T-helper 17 cell (primary cell): ENCODE measurements at regions not wholly inside any gene's neighbourhood (a gene's known extent, or its start where the extent isn't known, plus 50 kb on each side); places are given as distances from the start of the nearest gene placed in this dataset.

ENCODE experiments used
- ATAC-seq: fragments of 150-1000 bp; cut with Tn5 transposase; 2 replicates; pipeline ENCODE4 v1.10.0; 2021; ENCODE audit warnings: mild to moderate bottlenecking, moderate library complexity
- DNase-seq, 3 donors: peaks; one replicate each; pipeline versions ENCODE4 v3.0.0 to v3.0.0-alpha.2; 2020 to 2021
- H3K9me3 ChIP-seq: one replicate; pipeline ENCODE4 v1.7.0; 2013; ENCODE audit warnings: low read length, mild to moderate bottlenecking; ENCODE audit not compliant: control insufficient read depth, poor library complexity, severe bottlenecking
- H3K27ac Mint-ChIP-seq: one replicate; pipeline ENCODE4 v1.8.0; 2022; ENCODE audit warnings: mild to moderate bottlenecking, moderate library complexity, mixed read lengths
- H3K27me3 Mint-ChIP-seq: one replicate; pipeline ENCODE4 v1.8.0; 2022; ENCODE audit warnings: mixed read lengths
- H3K36me3 Mint-ChIP-seq: one replicate; pipeline ENCODE4 v1.8.0; 2022; ENCODE audit warnings: low read depth, mixed read lengths
- H3K4me1 Mint-ChIP-seq: one replicate; pipeline ENCODE4 v1.8.0; 2022; ENCODE audit warnings: mild to moderate bottlenecking, mixed read lengths
- H3K4me3 Mint-ChIP-seq: one replicate; pipeline ENCODE4 v1.8.0; 2022; ENCODE audit warnings: mild to moderate bottlenecking, moderate library complexity, mixed read lengths

DNA sequence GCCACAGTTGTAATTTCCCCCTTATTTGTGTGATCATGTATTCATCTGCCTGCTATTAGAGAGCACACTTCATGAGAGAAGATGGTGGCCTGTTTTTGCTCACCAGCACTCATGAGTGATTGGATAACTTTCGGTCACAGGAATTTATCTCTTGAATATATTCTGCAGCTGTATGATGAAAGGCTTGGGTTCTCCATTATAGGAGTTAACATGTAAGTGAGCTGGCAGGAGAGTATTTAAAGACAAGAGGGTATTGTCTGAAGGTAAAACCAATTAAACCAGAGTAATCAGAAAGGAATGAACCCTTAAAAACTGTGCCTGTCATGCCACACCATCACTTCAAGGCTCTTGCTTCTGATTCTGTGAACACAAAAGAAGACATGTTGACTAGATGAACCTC, 574.9 kb upstream of the CAMK1G start:
- DNase-seq (no peak), ATAC-seq (no peak)
- Mint-ChIP-seq H3K27me3 (peaks cover 7% of the 10 kb centered on the region), H3K36me3 (no peaks in the 10 kb centered on the region), H3K4me1 (no peaks in the 10 kb centered on the region), H3K27ac (no peak overlapping the region), H3K4me3 (no peak overlapping the region)
- H3K9me3 ChIP-seq = no peaks in the 10 kb centered on the region

- H3K9me3 ChIP-seq = no peaks in the 10 kb centered on the region
- H3K27me3 Mint-ChIP-seq = peaks cover 7% of the 10 kb centered on the region
- H3K27ac Mint-ChIP-seq = no peak overlapping the region
- no peaks in the 10 kb centered on the region for H3K4me1 Mint-ChIP-seq
- H3K36me3 Mint-ChIP-seq = no peaks in the 10 kb centered on the region
- H3K4me3 Mint-ChIP-seq = no peak overlapping the region
- ATAC-seq (no peak), DNase-seq (no peak)
Observed at GRCh38 chr1:209010475-209011230, 572.9 kb upstream of the CAMK1G start.

GRCh38 chr1:209012443-209013196, 570.9 kb upstream of the CAMK1G start:
- H3K27ac Mint-ChIP-seq = no peak overlapping the region
- H3K4me1 Mint-ChIP-seq = no peaks in the 10 kb centered on the region
- peaks cover 7% of the 10 kb centered on the region for H3K27me3 Mint-ChIP-seq
- no peak overlapping the region for H3K4me3 Mint-ChIP-seq
- ATAC-seq (no peak), DNase-seq (no peak)
- H3K36me3 Mint-ChIP-seq = no peaks in the 10 kb centered on the region
- H3K9me3 ChIP-seq = no peaks in the 10 kb centered on the region

GRCh38 chr1:209015092-209015491, 568.4 kb upstream of the CAMK1G start:
- no peak for DNase-seq
- no peak for ATAC-seq
- Mint-ChIP-seq H3K27ac (no peak overlapping the region), H3K4me3 (no peak overlapping the region), H3K36me3 (no peaks in the 10 kb centered on the region), H3K27me3 (peaks cover 7% of the 10 kb centered on the region), H3K4me1 (no peaks in the 10 kb centered on the region)
- no peaks in the 10 kb centered on the region for H3K9me3 ChIP-seq

DNA sequence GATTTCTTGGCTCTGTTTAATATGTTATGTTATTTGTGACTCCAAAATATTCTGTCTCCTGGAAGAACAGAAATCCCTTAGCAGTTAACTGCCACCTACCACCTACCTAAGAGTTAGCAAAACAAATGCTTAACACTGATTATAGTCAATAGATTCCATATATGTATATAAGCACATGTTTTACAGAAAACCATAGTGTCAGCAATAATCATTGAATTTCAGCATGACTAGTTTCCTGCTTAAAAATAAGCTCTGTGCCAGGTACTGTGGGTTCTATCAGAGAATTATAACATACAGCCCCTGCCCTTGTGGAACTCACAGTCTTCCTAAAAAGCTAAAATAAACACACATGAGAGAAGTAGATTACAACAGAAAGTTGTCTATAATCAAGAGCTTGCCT, 561.9 kb upstream of the CAMK1G start:
- Mint-ChIP-seq H3K4me3 (no peak overlapping the region), H3K4me1 (no peaks in the 10 kb centered on the region), H3K27ac (no peak overlapping the region), H3K36me3 (no peaks in the 10 kb centered on the region), H3K27me3 (peaks cover 7% of the 10 kb centered on the region)
- no peaks in the 10 kb centered on the region for H3K9me3 ChIP-seq
- DNase-seq = no peak
- no peak for ATAC-seq

GRCh38 chr1:209023790-209024189, 559.7 kb upstream of the CAMK1G start:
- ATAC-seq (no peak), DNase-seq (no peak)
- no peaks in the 10 kb centered on the region for H3K9me3 ChIP-seq
- Mint-ChIP-seq H3K27me3 (peaks cover 7% of the 10 kb centered on the region), H3K36me3 (no peaks in the 10 kb centered on the region), H3K27ac (no peak overlapping the region), H3K4me3 (no peak overlapping the region), H3K4me1 (no peaks in the 10 kb centered on the region)

DNA sequence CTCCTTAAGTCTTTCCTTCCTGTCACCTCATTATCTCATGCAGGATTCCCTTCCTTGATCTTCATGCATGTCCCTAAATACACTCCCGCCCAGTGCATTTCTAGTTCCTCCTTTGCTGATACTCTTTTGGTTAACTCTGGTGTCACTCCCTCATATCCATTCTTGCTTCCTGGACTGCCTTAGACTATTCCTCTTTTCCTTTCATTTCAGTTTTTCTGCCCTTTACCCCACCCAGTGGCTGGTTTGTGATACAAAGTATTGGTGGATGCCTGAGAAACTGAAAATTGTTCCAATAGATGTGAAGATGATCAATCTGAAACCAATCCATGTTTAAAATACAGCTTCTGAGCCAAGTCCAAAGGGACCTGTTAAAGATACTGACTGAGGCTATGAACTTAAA, 553.8 kb upstream of the CAMK1G start:
- H3K27ac Mint-ChIP-seq = no peak overlapping the region
- no peaks in the 10 kb centered on the region for H3K9me3 ChIP-seq
- no peak overlapping the region for H3K4me3 Mint-ChIP-seq
- DNase-seq = no peak
- H3K4me1 Mint-ChIP-seq = no peaks in the 10 kb centered on the region
- ATAC-seq = no peak
- H3K36me3 Mint-ChIP-seq = peaks cover 2% of the 10 kb centered on the region
- H3K27me3 Mint-ChIP-seq = peaks cover 13% of the 10 kb centered on the region

DNA sequence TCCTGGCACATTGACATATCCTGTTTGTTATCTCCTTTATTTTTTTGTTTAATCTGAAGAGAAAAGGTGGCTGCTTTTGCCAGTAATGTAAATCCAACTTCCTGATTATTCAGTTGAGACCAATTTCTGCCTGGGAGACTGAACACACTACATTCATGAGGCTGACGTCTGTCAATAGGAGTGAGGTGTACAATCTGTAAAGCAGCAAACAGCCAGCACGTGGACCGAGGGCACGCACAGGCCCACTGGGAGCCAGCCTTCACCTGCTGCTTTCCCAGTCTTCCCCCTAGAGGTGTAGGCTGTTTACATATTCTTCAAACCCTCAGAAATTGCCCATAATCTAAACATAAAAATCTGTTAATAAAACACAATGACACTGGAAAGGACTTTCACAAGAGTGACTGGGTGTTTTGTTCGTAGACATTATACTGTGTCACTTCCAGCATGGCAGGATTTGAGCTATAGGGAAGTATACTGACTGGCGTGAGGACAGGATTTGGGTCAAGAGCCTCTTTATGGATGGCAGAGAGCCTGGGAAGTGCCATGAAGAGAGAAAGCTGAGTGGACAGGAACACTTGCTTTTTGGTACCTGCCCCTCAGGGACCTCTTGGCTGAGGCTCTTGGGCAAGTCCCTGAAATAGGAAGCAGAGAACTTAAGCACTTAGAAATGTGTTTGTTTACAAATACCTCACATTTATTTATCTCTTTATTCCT, 552.9 kb upstream of the CAMK1G start:
- H3K9me3 ChIP-seq = no peaks in the 10 kb centered on the region
- ATAC-seq (no peak), DNase-seq (no peak)
- H3K27me3 Mint-ChIP-seq = peaks cover 17% of the 10 kb centered on the region
- H3K4me1 Mint-ChIP-seq = no peaks in the 10 kb centered on the region
- no peak overlapping the region for H3K27ac Mint-ChIP-seq
- H3K4me3 Mint-ChIP-seq = no peak overlapping the region
- peaks cover 2% of the 10 kb centered on the region for H3K36me3 Mint-ChIP-seq

DNA sequence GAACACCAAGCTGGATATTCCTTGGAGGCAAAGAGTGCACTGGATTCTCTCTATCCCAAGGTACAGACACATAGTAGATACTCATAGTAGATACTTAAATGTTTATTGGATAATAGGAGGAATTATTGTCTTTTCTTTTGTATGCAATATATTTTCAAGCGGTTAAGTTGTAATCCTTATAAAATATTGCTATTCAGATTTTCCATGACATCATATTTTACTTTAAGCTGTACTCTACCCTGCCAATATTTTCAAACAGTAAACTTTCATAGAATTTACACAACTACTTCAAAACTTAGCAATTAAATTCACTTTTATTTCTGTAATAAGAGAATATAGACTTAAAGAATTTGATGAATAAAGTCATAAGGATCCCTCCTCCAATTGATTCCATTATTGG, 546.5 kb upstream of the CAMK1G start:
- Mint-ChIP-seq H3K4me1 (no peaks in the 10 kb centered on the region), H3K27me3 (peaks cover 11% of the 10 kb centered on the region), H3K27ac (no peak overlapping the region), H3K36me3 (no peaks in the 10 kb centered on the region), H3K4me3 (no peak overlapping the region)
- H3K9me3 ChIP-seq = no peaks in the 10 kb centered on the region
- ATAC-seq (no peak), DNase-seq (no peak)

- Mint-ChIP-seq H3K4me1 (no peaks in the 10 kb centered on the region), H3K27ac (no peak overlapping the region), H3K4me3 (no peak overlapping the region), H3K36me3 (no peaks in the 10 kb centered on the region), H3K27me3 (peaks cover 11% of the 10 kb centered on the region)
- H3K9me3 ChIP-seq = no peaks in the 10 kb centered on the region
- no peak for DNase-seq
- no peak for ATAC-seq
Observed at GRCh38 chr1:209038316-209038715, 545.2 kb upstream of the CAMK1G start.

DNA sequence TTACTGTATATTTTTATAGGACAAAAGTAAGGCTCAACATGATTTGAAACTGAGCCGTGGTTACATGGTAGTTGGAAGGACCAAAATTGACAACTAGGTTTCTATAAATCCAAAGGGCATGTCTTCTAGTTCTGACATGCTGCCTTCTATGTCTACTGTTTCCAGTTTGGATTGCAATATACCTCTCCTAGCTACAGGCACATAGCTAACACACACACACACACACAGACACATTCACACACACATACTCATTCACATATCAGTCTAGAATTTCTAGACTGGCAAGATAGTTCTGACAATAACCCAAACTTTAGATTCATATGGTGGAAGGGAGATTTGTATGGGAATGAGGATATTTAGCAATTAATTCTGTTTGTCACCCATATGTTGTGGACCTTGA, 544.8 kb upstream of the CAMK1G start:
- no peak overlapping the region for H3K27ac Mint-ChIP-seq

GRCh38 chr1:209040351-209040750, 543.2 kb upstream of the CAMK1G start:
- H3K4me3 Mint-ChIP-seq = no peak overlapping the region
- H3K27me3 Mint-ChIP-seq = peaks cover 23% of the 10 kb centered on the region
- no peaks in the 10 kb centered on the region for H3K36me3 Mint-ChIP-seq
- no peak overlapping the region for H3K27ac Mint-ChIP-seq
- ATAC-seq = no peak
- no peaks in the 10 kb centered on the region for H3K4me1 Mint-ChIP-seq
- no peaks in the 10 kb centered on the region for H3K9me3 ChIP-seq
- no peak for DNase-seq

More for the DNA sequence above, 544.8 kb upstream of the CAMK1G start:
- no peaks in the 10 kb centered on the region for H3K4me1 Mint-ChIP-seq
- H3K27me3 Mint-ChIP-seq = peaks cover 11% of the 10 kb centered on the region
- ATAC-seq = no peak
- no peaks in the 10 kb centered on the region for H3K36me3 Mint-ChIP-seq
- no peaks in the 10 kb centered on the region for H3K9me3 ChIP-seq
- DNase-seq = no peak
- H3K4me3 Mint-ChIP-seq = no peak overlapping the region

GRCh38 chr1:209041927-209042326, 541.6 kb upstream of the CAMK1G start:
- Mint-ChIP-seq H3K4me1 (no peaks in the 10 kb centered on the region), H3K36me3 (no peaks in the 10 kb centered on the region), H3K27me3 (peaks cover 25% of the 10 kb centered on the region), H3K27ac (no peak overlapping the region), H3K4me3 (no peak overlapping the region)
- no peak for DNase-seq
- no peaks in the 10 kb centered on the region for H3K9me3 ChIP-seq
- no peak for ATAC-seq
